H1 (cell line): ENCODE measurements at regions not wholly inside any gene's neighbourhood (a gene's known extent, or its start where the extent isn't known, plus 50 kb on each side); places are given as distances from the start of the nearest gene placed in this dataset.

Source experiments
- CTBP2 ChIP-seq: IDR thresholded peaks from 2 replicates; pipeline ENCODE4 v1.7.0; 2011; ENCODE audit warnings: borderline replicate concordance, mild to moderate bottlenecking, moderate library complexity, mixed read lengths, low read length; ENCODE audit not compliant: insufficient read depth, insufficient read length

DNA sequence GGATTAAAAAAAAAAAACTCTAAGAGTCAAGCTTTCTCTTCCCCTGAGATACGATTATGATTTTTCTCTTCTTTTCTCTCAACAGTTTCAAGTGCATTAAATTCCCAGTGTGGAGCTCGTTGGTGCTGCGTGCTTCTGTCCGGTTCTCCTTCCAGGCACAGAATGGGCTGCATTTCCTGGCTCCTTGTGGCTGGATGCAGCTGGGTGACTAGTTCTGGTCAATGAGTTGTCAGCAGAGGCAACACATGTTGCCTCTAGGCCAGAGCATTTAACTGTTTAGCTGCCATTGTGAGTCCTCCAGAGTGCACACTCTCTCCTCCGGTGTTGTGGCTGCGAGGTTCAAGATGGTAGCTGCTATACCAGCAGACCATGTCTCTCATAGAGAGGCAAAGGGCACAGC, 312.9 kb downstream of the RRAGC start (continued):
- no peak for TF ChIP-seq CTBP2
